ENCODE measurements at regions not wholly inside any gene's neighbourhood (a gene's known extent, or its start where the extent isn't known, plus 50 kb on each side); places are given as distances from the start of the nearest gene placed in this dataset.

DNA sequence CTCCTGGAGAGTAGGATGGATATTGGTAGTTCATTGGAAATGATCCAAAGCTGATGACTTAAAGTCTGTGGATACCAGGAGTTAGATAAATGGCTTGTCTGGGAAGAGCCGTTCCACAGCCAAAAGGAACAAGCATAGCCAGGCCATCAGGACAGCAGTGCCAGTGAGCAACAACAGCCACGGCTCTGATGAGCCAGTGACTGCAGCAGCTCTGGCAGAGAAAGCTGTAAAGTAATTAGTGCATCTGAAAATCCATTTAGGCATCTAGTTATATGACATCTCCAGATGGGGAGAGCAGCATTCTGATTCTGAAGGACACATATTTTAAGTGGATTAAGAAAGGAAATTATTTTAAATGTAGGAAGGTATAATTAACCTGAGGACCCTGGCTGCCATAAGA is 256.2 kb upstream of the PLXNA2 start:
- TF ChIP-seq, protein P1, sequence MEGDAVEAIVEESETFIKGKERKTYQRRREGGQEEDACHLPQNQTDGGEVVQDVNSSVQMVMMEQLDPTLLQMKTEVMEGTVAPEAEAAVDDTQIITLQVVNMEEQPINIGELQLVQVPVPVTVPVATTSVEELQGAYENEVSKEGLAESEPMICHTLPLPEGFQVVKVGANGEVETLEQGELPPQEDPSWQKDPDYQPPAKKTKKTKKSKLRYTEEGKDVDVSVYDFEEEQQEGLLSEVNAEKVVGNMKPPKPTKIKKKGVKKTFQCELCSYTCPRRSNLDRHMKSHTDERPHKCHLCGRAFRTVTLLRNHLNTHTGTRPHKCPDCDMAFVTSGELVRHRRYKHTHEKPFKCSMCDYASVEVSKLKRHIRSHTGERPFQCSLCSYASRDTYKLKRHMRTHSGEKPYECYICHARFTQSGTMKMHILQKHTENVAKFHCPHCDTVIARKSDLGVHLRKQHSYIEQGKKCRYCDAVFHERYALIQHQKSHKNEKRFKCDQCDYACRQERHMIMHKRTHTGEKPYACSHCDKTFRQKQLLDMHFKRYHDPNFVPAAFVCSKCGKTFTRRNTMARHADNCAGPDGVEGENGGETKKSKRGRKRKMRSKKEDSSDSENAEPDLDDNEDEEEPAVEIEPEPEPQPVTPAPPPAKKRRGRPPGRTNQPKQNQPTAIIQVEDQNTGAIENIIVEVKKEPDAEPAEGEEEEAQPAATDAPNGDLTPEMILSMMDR (IDR thresholded peaks at IDR 0.05; ENCODE audit: poor library complexity, severe bottlenecking), result no peak
- ATAC-seq (ENCODE audit: low read depth), result no peak

DNA sequence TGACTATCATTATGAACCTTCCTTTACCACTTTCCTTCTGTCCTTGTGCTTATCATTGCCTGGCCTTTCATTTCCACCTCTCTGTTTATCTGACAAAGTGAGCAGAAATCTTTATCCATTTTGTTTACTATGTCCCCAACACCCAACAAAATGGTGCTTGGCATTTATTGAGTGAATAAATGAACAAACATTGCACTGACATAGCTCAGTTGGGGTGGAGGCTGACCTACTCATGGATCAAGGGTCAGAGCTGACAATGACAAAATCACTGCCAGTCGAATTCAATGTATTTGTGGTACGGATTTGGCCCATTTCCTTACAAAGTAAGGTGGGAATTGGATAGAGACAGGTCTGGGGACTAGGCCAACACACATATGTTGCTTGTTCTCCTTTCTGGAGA is 257.4 kb upstream of the PLXNA2 start:
- Histone ChIP-seq H3K4me3 (ENCODE audit: severe bottlenecking) (no peak overlapping the region), H3K27me3 (ENCODE audit: insufficient read depth, poor library complexity, severe bottlenecking) (no peaks in the 10 kb centered on the region), H3K9me3 (ENCODE audit: severe bottlenecking) (no peaks in the 10 kb centered on the region), H3K27ac (ENCODE audit: poor library complexity, severe bottlenecking) (no peak overlapping the region), H3K4me1 (ENCODE audit: insufficient read depth, poor library complexity, severe bottlenecking) (no peaks in the 10 kb centered on the region), H3K36me3 (ENCODE audit: low read depth) (no peaks in the 10 kb centered on the region)
- TF ChIP-seq, protein P1 (IDR thresholded peaks at IDR 0.05; ENCODE audit: poor library complexity, severe bottlenecking), result no peak
- DNase-seq (ENCODE audit: low spot score) (no peak), ATAC-seq (ENCODE audit: low read depth) (no peak)

More for the DNA sequence above, 256.2 kb upstream of the PLXNA2 start:
- Histone ChIP-seq H3K27me3 (ENCODE audit: insufficient read depth, poor library complexity, severe bottlenecking) (no peaks in the 10 kb centered on the region), H3K4me1 (ENCODE audit: insufficient read depth, poor library complexity, severe bottlenecking) (no peaks in the 10 kb centered on the region), H3K4me3 (ENCODE audit: severe bottlenecking) (no peak overlapping the region), H3K36me3 (ENCODE audit: low read depth) (no peaks in the 10 kb centered on the region), H3K9me3 (ENCODE audit: severe bottlenecking) (no peaks in the 10 kb centered on the region), H3K27ac (ENCODE audit: poor library complexity, severe bottlenecking) (no peak overlapping the region)
- DNase-seq (ENCODE audit: low spot score), result no peak

DNA sequence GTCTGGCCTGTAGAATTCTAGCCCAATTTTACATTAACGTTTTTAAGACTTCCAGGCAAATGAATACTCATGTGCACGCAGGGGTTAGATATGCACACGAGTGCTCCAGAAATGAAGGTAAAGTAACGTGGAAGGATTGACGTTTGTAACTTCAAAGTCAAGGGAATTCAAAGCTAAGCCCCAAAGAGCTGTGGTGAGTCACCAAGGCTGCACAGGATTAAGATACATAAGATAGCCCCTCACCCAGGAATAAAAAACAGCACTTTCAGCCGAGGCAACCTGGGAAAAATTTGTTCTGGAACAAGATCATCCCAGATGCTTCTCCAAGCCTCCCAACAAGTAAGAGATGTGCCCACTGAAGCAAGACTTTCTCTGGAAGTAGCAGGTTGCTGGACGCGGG is 259.6 kb upstream of the PLXNA2 start:
- no peak for DNase-seq (ENCODE audit: low spot score)
- Histone ChIP-seq H3K4me3 (ENCODE audit: severe bottlenecking) (no peak overlapping the region), H3K36me3 (ENCODE audit: low read depth) (no peaks in the 10 kb centered on the region), H3K4me1 (ENCODE audit: insufficient read depth, poor library complexity, severe bottlenecking) (no peaks in the 10 kb centered on the region), H3K9me3 (ENCODE audit: severe bottlenecking) (no peaks in the 10 kb centered on the region), H3K27ac (ENCODE audit: poor library complexity, severe bottlenecking) (no peak overlapping the region), H3K27me3 (ENCODE audit: insufficient read depth, poor library complexity, severe bottlenecking) (no peaks in the 10 kb centered on the region)
- TF ChIP-seq, protein P1 (IDR thresholded peaks at IDR 0.05; ENCODE audit: poor library complexity, severe bottlenecking), result no peak
- ATAC-seq (ENCODE audit: low read depth), result no peak

DNA sequence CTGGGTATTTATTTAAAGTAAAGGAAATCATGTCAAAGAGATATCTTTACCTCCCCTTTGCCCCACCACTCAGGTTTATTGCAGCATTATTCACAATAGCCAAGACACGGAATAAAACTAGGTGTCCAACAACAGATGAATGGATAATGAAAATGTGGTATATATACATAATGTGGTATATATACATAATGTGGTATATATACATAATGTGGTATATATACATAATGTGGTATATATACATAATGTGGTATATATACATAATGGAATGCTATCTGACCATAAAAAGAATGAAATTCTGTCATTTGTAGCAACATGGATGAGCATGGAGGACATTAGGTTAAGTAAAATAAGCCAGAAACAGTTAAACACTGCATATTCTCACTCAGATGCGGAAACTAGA is 262.6 kb upstream of the PLXNA2 start:
- Histone ChIP-seq H3K4me1 (ENCODE audit: insufficient read depth, poor library complexity, severe bottlenecking) (peaks cover 3% of the 10 kb centered on the region), H3K4me3 (ENCODE audit: severe bottlenecking) (no peak overlapping the region), H3K27me3 (ENCODE audit: insufficient read depth, poor library complexity, severe bottlenecking) (no peaks in the 10 kb centered on the region), H3K9me3 (ENCODE audit: severe bottlenecking) (no peaks in the 10 kb centered on the region), H3K27ac (ENCODE audit: poor library complexity, severe bottlenecking) (no peak overlapping the region), H3K36me3 (ENCODE audit: low read depth) (no peaks in the 10 kb centered on the region)
- DNase-seq (ENCODE audit: low spot score), result no peak
- TF ChIP-seq, protein P1 (IDR thresholded peaks at IDR 0.05; ENCODE audit: poor library complexity, severe bottlenecking), result no peak
- ATAC-seq (ENCODE audit: low read depth), result no peak

DNA sequence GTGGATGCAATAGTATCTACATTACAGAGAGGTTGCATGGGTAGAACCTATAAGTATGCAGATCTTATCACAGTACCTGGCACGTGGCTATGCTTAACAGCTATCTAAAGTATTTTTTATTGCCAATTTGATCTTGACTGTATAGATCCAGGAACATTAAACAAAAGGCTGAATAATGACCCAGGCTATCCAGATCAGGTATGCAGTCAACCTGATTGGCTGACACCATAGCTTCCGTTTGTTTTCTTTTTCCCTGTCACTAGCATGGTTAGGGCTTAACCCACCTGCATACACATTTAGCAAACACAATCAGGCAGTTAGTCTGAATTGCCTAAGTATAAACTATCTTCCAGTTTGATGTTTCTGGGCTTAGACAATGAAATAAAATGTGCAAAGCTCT is 264.9 kb upstream of the PLXNA2 start:
- no peak overlapping the region for H3K4me3 ChIP-seq (ENCODE audit: severe bottlenecking)
- ATAC-seq (ENCODE audit: low read depth) (no peak), DNase-seq (ENCODE audit: low spot score) (no peak)
- no peaks in the 10 kb centered on the region for H3K36me3 ChIP-seq (ENCODE audit: low read depth)
- peaks cover 3% of the 10 kb centered on the region for H3K4me1 ChIP-seq (ENCODE audit: insufficient read depth, poor library complexity, severe bottlenecking)
- H3K9me3 ChIP-seq (ENCODE audit: severe bottlenecking), result no peaks in the 10 kb centered on the region
- H3K27ac ChIP-seq (ENCODE audit: poor library complexity, severe bottlenecking), result no peak overlapping the region
- TF ChIP-seq, protein P1 (IDR thresholded peaks at IDR 0.05; ENCODE audit: poor library complexity, severe bottlenecking), result no peak
- H3K27me3 ChIP-seq (ENCODE audit: insufficient read depth, poor library complexity, severe bottlenecking), result no peaks in the 10 kb centered on the region

Measured in RWPE2 (cell line).